ENCODE measurements at regions not wholly inside any gene's neighbourhood (a gene's known extent, or its start where the extent isn't known, plus 50 kb on each side); places are given as distances from the start of the nearest gene placed in this dataset.

DNA sequence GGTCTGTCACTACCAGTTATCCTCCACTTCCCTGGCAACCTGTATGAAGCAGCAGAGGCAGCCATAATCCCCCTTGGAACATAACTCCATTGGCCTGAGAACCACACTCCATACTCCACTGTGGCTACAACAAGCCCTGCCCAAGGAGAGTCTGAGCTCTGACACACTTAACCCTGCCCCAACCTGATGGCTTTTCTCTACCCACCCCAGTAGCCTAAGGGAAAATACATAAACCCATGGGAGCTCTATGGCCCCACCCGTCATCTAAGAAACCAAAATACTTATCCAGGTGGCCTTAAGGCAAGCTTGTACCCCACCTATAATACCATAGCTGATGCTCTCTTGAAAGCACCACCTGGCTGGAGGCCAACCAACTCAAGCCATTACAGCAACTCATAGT, 324.8 kb upstream of the GLI3 start:
- Histone ChIP-seq H3K9ac (ENCODE audit: insufficient read depth in 1 of 2, low read depth in 2 of 2, low read length in 2 of 2) (no peak overlapping the region), H3K9me3 (replicated peaks; ENCODE audit: control insufficient read depth, insufficient read depth, low read depth, low read length) (no peaks in the 10 kb centered on the region), H3K27me3 (ENCODE audit: control insufficient read depth in 2 of 2, insufficient read depth in 2 of 2, low read length in 2 of 2) (no peaks in the 10 kb centered on the region), H3K4me3 (no peak overlapping the region), H3K79me2 (ENCODE audit: control insufficient read depth, insufficient read depth, low read length) (no peaks in the 10 kb centered on the region), H3K36me3 (ENCODE audit: control insufficient read depth, insufficient read depth, low read length) (no peaks in the 10 kb centered on the region), H3K4me1 (replicated peaks in 1 of 2; ENCODE audit: control insufficient read depth in 2 of 2, insufficient read depth in 2 of 2, low read length in 2 of 2) (no peaks in the 10 kb centered on the region), H3K9me1 (ENCODE audit: control insufficient read depth, insufficient read depth, low read length) (no peaks in the 10 kb centered on the region), H3K27ac (ENCODE audit: extremely low read depth, low read depth, low read length) (no peak overlapping the region), H2AFZ (ENCODE audit: low read depth, low read length) (no peak overlapping the region), H3K4me2 (ENCODE audit: insufficient read depth, low read length) (no peak overlapping the region), H4K20me1 (replicated peaks; ENCODE audit: control insufficient read depth, insufficient read depth, low read length) (no peaks in the 10 kb centered on the region)
- BruUV-seq (replicated peaks): no TSS peak
- FAIRE-seq: no peak
- TF ChIP-seq FOS (IDR thresholded peaks at IDR 0.05; ENCODE audit: extremely low read depth, insufficient read length): no peak
- no peak for TF ChIP-seq ZNF551 (CRISPR knock-in tag; IDR thresholded peaks at IDR 0.05)
- TF ChIP-seq POLR2H (tag; IDR thresholded peaks at IDR 0.05; ENCODE audit: low read depth): no peak
- TF ChIP-seq EP400 (IDR thresholded peaks at IDR 0.05): no peak
- no peak for TF ChIP-seq MXI1 (IDR thresholded peaks at IDR 0.05; ENCODE audit: low read depth, low read length)
- no peak for TF ChIP-seq NFE2L1 (tag; IDR thresholded peaks at IDR 0.05; ENCODE audit: borderline replicate concordance, low read depth)
- TF ChIP-seq HDAC2 (IDR thresholded peaks at IDR 0.05): no peak
- no peak for TF ChIP-seq BDP1 (IDR thresholded peaks at IDR 0.05; ENCODE audit: insufficient read depth, insufficient read length)
- ChIA-PET POLR2A (no interaction called here), CTCF (ENCODE audit: low intra/inter-chr PET ratio) (no interaction called here)
- intact Hi-C loops (cut with micrococcal nuclease): no loop called here
- in situ Hi-C loops (cut with MboI): no loop called here
- no peak for ATAC-seq
- DNase-seq (ENCODE audit: extremely low read depth in 1 of 4, low spot score in 3 of 4): no peak
- 0% methylated on average over 1 of the region's 1 CpG for WGBS (ENCODE audit: insufficient coverage, low coverage, missing lambda C conversion rate)

DNA sequence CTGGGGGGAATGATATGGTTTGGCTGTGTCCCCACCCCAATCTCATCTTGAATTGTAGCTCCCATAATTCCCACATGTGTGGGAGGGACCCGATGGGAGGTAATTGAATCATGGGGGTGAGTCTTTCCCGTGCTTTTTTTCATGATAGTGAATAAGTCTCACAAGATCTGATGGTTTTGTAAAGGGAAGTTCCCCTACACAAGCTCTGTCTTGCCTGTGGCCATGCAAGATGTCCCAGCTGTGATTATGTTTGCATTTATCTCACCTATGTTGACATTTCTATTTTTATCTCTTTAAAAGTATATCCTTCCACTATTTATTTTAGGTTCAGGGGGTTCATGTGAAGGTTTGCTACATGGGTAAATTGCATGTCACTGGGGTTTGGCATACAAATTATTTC, 323.9 kb upstream of the GLI3 start:
- H3K79me2 ChIP-seq (ENCODE audit: control insufficient read depth, insufficient read depth, low read length): no peaks in the 10 kb centered on the region
- intact Hi-C loops (cut with micrococcal nuclease): no loop called here
- H3K9ac ChIP-seq (ENCODE audit: insufficient read depth in 1 of 2, low read depth in 2 of 2, low read length in 2 of 2): no peak overlapping the region
- in situ Hi-C loops (cut with MboI): no loop called here
- no peak overlapping the region for H3K4me2 ChIP-seq (ENCODE audit: insufficient read depth, low read length)
- H3K9me3 ChIP-seq (replicated peaks; ENCODE audit: control insufficient read depth, insufficient read depth, low read depth, low read length): no peaks in the 10 kb centered on the region
- no peaks in the 10 kb centered on the region for H3K27me3 ChIP-seq (ENCODE audit: control insufficient read depth in 2 of 2, insufficient read depth in 2 of 2, low read length in 2 of 2)
- no peak overlapping the region for H3K4me3 ChIP-seq
- no peaks in the 10 kb centered on the region for H3K9me1 ChIP-seq (ENCODE audit: control insufficient read depth, insufficient read depth, low read length)
- no TSS peak for BruUV-seq (replicated peaks)
- no peak overlapping the region for H2AFZ ChIP-seq (ENCODE audit: low read depth, low read length)
- ATAC-seq: no peak
- H4K20me1 ChIP-seq (replicated peaks; ENCODE audit: control insufficient read depth, insufficient read depth, low read length): no peaks in the 10 kb centered on the region
- WGBS (ENCODE audit: insufficient coverage, low coverage, missing lambda C conversion rate): 0% methylated on average over 2 of the region's 2 CpGs
- H3K27ac ChIP-seq (ENCODE audit: extremely low read depth, low read depth, low read length): no peak overlapping the region
- no peak for DNase-seq (ENCODE audit: extremely low read depth in 1 of 4, low spot score in 3 of 4)
- ChIA-PET POLR2A (no interaction called here), CTCF (ENCODE audit: low intra/inter-chr PET ratio) (no interaction called here)
- TF ChIP-seq E2F5 (CRISPR knock-in tag; IDR thresholded peaks at IDR 0.05) (no peak), ZNF75A (CRISPR knock-in tag; IDR thresholded peaks at IDR 0.05) (no peak), SMC3 (conservative IDR thresholded peaks at IDR 0.05; ENCODE audit: insufficient read depth, low read depth, low read length) (no peak), SAFB2 (IDR thresholded peaks at IDR 0.05; ENCODE audit: borderline replicate concordance, low read depth, low read length, severe bottlenecking) (no peak), CREM (IDR thresholded peaks at IDR 0.05; ENCODE audit: low read depth) (no peak), DMBX1 (CRISPR knock-in tag; IDR thresholded peaks at IDR 0.05; ENCODE audit: borderline replicate concordance) (no peak)
- FAIRE-seq: no peak
- no peaks in the 10 kb centered on the region for H3K36me3 ChIP-seq (ENCODE audit: control insufficient read depth, insufficient read depth, low read length)
- no peaks in the 10 kb centered on the region for H3K4me1 ChIP-seq (replicated peaks in 1 of 2; ENCODE audit: control insufficient read depth in 2 of 2, insufficient read depth in 2 of 2, low read length in 2 of 2)

Measured in K562 (cell line).